A673 (cell line): ENCODE measurements at regions not wholly inside any gene's neighbourhood (a gene's known extent, or its start where the extent isn't known, plus 50 kb on each side); places are given as distances from the start of the nearest gene placed in this dataset.

Experiments
- EZH2 ChIP-seq: fragments of 200-600 bp; sonication (generic); IDR thresholded peaks from 2 replicates; pipeline ENCODE4 v1.6.1; 2017; ENCODE audit warnings: borderline replicate concordance, low read depth, mild to moderate bottlenecking, mixed read lengths, antibody characterized with exemption, low read length; ENCODE audit not compliant: poor library complexity, severe bottlenecking
- TF ChIP-seq, protein P1 (sequence below): fragments of 300-800, 200-600 bp; sonication (generic); conservative IDR thresholded peaks from 2 replicates; pipeline ENCODE4 v1.5.1; 2017; ENCODE audit warnings: low read depth, mild to moderate bottlenecking, antibody characterized with exemption, low read length, moderate library complexity, mixed read lengths

DNA sequence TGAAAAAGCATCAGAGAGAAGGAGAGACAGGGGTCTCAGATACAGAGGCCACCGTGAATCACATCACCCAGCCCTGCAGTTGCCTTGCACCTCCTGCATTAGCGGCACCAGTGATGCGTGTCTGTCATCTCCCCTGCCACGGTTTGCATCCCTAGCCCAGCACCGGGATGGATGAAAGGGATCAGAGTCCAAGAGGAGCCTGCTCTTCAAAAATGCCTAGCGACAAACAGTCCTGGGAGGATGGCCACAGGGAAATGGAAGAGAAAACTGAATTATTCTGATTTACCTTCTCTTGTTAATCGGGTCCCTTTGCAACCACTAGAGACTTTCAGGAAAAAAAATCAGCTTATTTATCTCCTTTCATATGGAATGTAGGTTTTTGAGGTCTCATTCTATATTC is 495.6 kb upstream of the KIRREL3 start:
- TF ChIP-seq, protein P1, sequence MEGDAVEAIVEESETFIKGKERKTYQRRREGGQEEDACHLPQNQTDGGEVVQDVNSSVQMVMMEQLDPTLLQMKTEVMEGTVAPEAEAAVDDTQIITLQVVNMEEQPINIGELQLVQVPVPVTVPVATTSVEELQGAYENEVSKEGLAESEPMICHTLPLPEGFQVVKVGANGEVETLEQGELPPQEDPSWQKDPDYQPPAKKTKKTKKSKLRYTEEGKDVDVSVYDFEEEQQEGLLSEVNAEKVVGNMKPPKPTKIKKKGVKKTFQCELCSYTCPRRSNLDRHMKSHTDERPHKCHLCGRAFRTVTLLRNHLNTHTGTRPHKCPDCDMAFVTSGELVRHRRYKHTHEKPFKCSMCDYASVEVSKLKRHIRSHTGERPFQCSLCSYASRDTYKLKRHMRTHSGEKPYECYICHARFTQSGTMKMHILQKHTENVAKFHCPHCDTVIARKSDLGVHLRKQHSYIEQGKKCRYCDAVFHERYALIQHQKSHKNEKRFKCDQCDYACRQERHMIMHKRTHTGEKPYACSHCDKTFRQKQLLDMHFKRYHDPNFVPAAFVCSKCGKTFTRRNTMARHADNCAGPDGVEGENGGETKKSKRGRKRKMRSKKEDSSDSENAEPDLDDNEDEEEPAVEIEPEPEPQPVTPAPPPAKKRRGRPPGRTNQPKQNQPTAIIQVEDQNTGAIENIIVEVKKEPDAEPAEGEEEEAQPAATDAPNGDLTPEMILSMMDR: no peak
- no peak for TF ChIP-seq EZH2
